Tibial nerve (tissue), 4 donors: ENCODE measurements at regions not wholly inside any gene's neighbourhood (a gene's known extent, or its start where the extent isn't known, plus 50 kb on each side); places are given as distances from the start of the nearest gene placed in this dataset.

ENCODE experiments used
- EP300 ChIP-seq, 2 donors: sonication (generic); formaldehyde crosslinking; IDR thresholded peaks; one replicate each; pipeline ENCODE4 v1.6.1; 2017; ENCODE audit warnings: antibody characterized with exemption in 2 of 2, mild to moderate bottlenecking in 1 of 2
- TF ChIP-seq, protein P1 (sequence below), 5 experiments: fragments of 200-600 bp in 3 of 5; fragments of 450-650 bp in 2 of 5; sonication (generic) in 3 of 5; IDR thresholded peaks; one replicate each; pipeline ENCODE4 v1.5.1; 2016 to 2019; ENCODE audit warnings: antibody characterized with exemption in 5 of 5, mild to moderate bottlenecking in 3 of 5, moderate library complexity in 2 of 5

DNA sequence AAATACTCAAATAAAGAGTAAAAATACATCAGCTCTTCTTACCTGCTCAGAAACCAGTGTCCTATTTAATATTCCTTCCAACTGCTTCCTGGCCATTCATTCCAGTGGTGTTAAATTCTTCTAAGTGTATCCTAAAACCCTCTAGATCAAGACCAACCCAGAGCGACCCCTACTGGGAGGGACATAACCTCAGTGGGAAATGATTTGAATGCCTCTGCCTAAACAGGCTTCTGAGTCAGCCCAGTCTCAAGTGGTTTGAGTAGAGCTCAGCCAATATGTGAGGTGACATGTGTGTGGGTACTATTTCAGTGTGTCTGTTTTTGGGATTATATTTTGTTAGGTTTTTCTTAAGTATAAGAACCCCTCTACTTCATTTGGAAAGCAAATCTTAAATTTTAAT is 133.6 kb upstream of the ARHGEF9 start:
- TF ChIP-seq, protein P1, sequence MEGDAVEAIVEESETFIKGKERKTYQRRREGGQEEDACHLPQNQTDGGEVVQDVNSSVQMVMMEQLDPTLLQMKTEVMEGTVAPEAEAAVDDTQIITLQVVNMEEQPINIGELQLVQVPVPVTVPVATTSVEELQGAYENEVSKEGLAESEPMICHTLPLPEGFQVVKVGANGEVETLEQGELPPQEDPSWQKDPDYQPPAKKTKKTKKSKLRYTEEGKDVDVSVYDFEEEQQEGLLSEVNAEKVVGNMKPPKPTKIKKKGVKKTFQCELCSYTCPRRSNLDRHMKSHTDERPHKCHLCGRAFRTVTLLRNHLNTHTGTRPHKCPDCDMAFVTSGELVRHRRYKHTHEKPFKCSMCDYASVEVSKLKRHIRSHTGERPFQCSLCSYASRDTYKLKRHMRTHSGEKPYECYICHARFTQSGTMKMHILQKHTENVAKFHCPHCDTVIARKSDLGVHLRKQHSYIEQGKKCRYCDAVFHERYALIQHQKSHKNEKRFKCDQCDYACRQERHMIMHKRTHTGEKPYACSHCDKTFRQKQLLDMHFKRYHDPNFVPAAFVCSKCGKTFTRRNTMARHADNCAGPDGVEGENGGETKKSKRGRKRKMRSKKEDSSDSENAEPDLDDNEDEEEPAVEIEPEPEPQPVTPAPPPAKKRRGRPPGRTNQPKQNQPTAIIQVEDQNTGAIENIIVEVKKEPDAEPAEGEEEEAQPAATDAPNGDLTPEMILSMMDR (IDR thresholded peaks at IDR 0.05), result no peak
- TF ChIP-seq EP300 (IDR thresholded peaks at IDR 0.05), result no peak
